ENCODE measurements at regions not wholly inside any gene's neighbourhood (a gene's known extent, or its start where the extent isn't known, plus 50 kb on each side); places are given as distances from the start of the nearest gene placed in this dataset.
"Not testable (repeated sequence)": the region's sequence is repeated elsewhere in the genome, so short reads cannot be mapped to it uniquely, and the experiment has no call there.

GRCh38 chr19:30066781-30067759 lies 125.0 kb downstream of the URI1 start:
- DNase-seq: no peak

GRCh38 chr19:30067956-30068506 lies 126.0 kb downstream of the URI1 start:
- DNase-seq: not testable (repeated sequence)

- DNase-seq: no peak
Measured at GRCh38 chr19:30068528-30069395, 126.7 kb downstream of the URI1 start.

- no peak for DNase-seq
Measured at GRCh38 chr19:30069535-30070197, 127.6 kb downstream of the URI1 start.

- no peak for DNase-seq
Measured at GRCh38 chr19:30070198-30070967, 128.3 kb downstream of the URI1 start.

- no peak for DNase-seq
Measured at GRCh38 chr19:30070968-30071632, 129.1 kb downstream of the URI1 start.

- DNase-seq: no peak
Measured at GRCh38 chr19:30071871-30072270, 129.8 kb downstream of the URI1 start.

- DNase-seq: no peak
Measured at GRCh38 chr19:30073152-30074000, 131.3 kb downstream of the URI1 start.

GRCh38 chr19:30074096-30074495 lies 132.1 kb downstream of the URI1 start:
- DNase-seq: no peak

GRCh38 chr19:30074741-30075715 lies 133.0 kb downstream of the URI1 start:
- DNase-seq: no peak

GRCh38 chr19:30076101-30076551 lies 134.1 kb downstream of the URI1 start:
- DNase-seq: no peak

GRCh38 chr19:30076751-30077670 lies 135.0 kb downstream of the URI1 start:
- DNase-seq: no peak

- DNase-seq: no peak
Measured at GRCh38 chr19:30077851-30078355, 135.9 kb downstream of the URI1 start.

GRCh38 chr19:30078381-30078910 lies 136.4 kb downstream of the URI1 start:
- no peak for DNase-seq

- DNase-seq: no peak
Measured at GRCh38 chr19:30079200-30079599, 137.2 kb downstream of the URI1 start.

GRCh38 chr19:30082168-30082567 lies 140.1 kb downstream of the URI1 start:
- DNase-seq: no peak

- no peak for DNase-seq
Measured at GRCh38 chr19:30082611-30083010, 140.6 kb downstream of the URI1 start.

Measured in NK-92 treated with Interleukin-12 subunit alpha and Interleukin-12 subunit beta, amount 100 ng/mL, for 24 hours (cell line).